ENCODE measurements at regions not wholly inside any gene's neighbourhood (a gene's known extent, or its start where the extent isn't known, plus 50 kb on each side); places are given as distances from the start of the nearest gene placed in this dataset.

DNA sequence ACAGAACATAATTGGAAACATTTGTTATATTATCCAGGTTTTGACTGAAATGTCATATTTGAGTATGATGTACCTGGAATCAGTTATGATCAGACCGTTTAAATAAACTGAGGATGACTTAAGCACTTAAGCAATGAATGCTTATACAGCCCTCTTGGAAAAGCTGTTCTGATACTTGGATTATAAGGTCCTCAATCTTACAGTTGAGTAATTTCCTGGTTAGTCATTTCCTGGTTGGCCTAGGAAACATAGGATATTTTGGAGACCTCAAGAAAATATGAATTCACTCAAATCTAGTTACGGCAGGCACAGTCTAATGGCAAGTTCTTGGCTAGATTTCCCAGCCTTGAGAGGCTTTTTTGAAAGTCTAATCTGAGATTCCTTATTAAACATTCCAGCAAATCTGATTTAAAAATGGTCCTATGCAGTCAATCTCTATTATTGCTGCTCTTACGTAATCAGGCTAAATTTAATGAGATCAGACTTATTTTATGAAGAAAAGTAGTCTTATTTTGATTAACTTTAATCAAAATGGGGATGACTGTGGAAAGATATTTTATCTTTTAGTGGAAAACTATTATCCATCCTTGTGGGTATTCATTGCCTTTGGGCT, 447.2 kb downstream of the SNAPC1 start:
- TF ChIP-seq, protein P1, sequence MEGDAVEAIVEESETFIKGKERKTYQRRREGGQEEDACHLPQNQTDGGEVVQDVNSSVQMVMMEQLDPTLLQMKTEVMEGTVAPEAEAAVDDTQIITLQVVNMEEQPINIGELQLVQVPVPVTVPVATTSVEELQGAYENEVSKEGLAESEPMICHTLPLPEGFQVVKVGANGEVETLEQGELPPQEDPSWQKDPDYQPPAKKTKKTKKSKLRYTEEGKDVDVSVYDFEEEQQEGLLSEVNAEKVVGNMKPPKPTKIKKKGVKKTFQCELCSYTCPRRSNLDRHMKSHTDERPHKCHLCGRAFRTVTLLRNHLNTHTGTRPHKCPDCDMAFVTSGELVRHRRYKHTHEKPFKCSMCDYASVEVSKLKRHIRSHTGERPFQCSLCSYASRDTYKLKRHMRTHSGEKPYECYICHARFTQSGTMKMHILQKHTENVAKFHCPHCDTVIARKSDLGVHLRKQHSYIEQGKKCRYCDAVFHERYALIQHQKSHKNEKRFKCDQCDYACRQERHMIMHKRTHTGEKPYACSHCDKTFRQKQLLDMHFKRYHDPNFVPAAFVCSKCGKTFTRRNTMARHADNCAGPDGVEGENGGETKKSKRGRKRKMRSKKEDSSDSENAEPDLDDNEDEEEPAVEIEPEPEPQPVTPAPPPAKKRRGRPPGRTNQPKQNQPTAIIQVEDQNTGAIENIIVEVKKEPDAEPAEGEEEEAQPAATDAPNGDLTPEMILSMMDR (optimal IDR thresholded peaks at IDR 0.05 in 1 of 3, IDR thresholded peaks at IDR 0.05 in 1 of 3, conservative IDR thresholded peaks at IDR 0.05 in 1 of 3; ENCODE audit: extremely low read depth in 1 of 3, insufficient read depth in 2 of 3, low read length in 3 of 3): no peak
- TF ChIP-seq EZH2 (IDR thresholded peaks at IDR 0.05; ENCODE audit: low read length): no peak

Data from keratinocyte (primary cell).